ENCODE measurements at regions not wholly inside any gene's neighbourhood (a gene's known extent, or its start where the extent isn't known, plus 50 kb on each side); places are given as distances from the start of the nearest gene placed in this dataset.

DNA sequence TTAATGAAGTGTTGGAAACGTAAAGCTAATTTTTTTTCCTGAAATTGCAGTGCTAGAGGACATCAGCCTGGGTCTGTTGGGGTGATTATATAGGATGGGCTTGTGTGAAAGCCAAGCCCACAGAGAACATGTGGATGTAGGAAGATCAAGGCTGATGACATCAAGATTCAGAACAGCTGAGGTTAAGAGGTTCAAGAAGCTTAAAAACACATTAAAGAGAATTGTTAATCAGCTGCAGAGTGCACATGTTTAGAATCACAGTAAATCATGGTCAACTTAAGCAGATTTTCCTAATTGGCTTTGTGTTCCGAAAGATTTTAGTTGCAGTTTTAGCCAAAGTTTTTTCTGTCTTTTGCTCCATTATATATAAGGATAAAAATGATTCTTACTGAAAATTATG lies 87.9 kb upstream of the PRICKLE1 start:
- no peak overlapping the region for H3K27ac ChIP-seq
- ChIA-PET POLR2A (ENCODE audit: low non-redundant PET) (no interaction called here), CTCF (no interaction called here)
- DNase-seq (ENCODE audit: low spot score): no peak
- TF ChIP-seq, protein P1, sequence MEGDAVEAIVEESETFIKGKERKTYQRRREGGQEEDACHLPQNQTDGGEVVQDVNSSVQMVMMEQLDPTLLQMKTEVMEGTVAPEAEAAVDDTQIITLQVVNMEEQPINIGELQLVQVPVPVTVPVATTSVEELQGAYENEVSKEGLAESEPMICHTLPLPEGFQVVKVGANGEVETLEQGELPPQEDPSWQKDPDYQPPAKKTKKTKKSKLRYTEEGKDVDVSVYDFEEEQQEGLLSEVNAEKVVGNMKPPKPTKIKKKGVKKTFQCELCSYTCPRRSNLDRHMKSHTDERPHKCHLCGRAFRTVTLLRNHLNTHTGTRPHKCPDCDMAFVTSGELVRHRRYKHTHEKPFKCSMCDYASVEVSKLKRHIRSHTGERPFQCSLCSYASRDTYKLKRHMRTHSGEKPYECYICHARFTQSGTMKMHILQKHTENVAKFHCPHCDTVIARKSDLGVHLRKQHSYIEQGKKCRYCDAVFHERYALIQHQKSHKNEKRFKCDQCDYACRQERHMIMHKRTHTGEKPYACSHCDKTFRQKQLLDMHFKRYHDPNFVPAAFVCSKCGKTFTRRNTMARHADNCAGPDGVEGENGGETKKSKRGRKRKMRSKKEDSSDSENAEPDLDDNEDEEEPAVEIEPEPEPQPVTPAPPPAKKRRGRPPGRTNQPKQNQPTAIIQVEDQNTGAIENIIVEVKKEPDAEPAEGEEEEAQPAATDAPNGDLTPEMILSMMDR (conservative IDR thresholded peaks at IDR 0.05; ENCODE audit: low read depth): no peak

- TF ChIP-seq, protein P1 (conservative IDR thresholded peaks at IDR 0.05; ENCODE audit: low read depth): no peak
- no peak overlapping the region for H3K27ac ChIP-seq
- POLR2A ChIA-PET (ENCODE audit: low non-redundant PET): no interaction called here
- CTCF ChIA-PET: interaction anchor here (0.7 kb wide), 1 partner anchor 303 kb away, joined by 3 read pairs; no protein-coding TSS in a partner anchor
- no peak for DNase-seq (ENCODE audit: low spot score)
Observed at GRCh38 chr12:42673535-42673934, 84.0 kb upstream of the PRICKLE1 start.

DNA sequence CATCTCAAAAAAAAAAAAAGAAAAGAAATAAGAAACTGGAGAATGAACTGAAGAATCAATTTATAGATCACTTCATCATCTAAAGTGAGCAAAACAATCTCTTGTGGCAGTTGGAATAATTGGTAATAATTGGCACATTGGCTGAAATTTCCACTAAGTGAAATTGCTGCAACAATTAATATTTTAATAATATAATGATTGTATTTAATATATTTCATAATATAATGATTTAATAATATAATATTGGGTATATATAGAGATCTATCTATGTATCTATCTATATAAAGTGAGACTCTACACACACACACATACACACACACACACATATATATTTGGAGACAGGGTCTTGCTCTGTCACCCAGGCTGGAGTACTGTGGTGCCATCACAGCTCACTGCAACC lies 81.2 kb upstream of the PRICKLE1 start:
- TF ChIP-seq, protein P1 (conservative IDR thresholded peaks at IDR 0.05; ENCODE audit: low read depth): no peak
- ChIA-PET POLR2A (ENCODE audit: low non-redundant PET) (no interaction called here), CTCF (no interaction called here)
- DNase-seq (ENCODE audit: low spot score): no peak
- no peak overlapping the region for H3K27ac ChIP-seq

GRCh38 chr12:42669553-42669952 lies 80.0 kb upstream of the PRICKLE1 start:
- DNase-seq (ENCODE audit: low spot score): no peak
- CTCF ChIA-PET: no interaction called here
- TF ChIP-seq, protein P1 (conservative IDR thresholded peaks at IDR 0.05; ENCODE audit: low read depth): no peak
- POLR2A ChIA-PET (ENCODE audit: low non-redundant PET): no interaction called here
- H3K27ac ChIP-seq: no peak overlapping the region

DNA sequence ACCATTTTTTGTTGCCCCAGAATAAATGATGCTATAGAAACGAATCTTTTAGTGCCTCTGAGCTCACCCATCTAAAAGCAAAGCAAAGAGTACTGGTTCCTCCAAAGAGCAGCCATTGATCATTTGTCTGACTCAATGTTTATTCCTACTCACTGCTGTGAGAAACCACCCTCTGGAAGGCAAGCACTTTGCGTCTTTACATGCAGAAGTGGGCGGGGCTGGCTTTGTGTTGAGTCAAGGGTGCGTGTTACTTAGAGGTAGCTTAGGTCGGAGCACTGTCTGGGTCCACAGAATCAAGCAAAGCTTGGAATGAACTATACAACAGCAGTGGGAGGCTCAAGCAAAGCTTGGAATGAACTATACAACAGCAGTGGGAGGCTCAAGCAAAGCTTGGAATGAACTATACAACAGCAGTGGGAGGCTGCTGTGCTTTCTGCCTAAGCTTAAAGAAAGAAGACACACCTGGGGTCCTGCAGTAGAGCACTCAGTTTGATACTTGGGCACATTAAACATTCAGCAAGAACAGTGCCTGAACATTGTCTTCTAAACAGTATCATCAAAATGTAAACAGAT lies 77.2 kb upstream of the PRICKLE1 start:
- ChIA-PET POLR2A (ENCODE audit: low non-redundant PET) (no interaction called here), CTCF (interaction anchor here (0.6 kb wide), 1 partner anchor 673 kb away, joined by 3 read pairs; no protein-coding TSS in a partner anchor)
- peak; percentile 34 for DNase-seq (ENCODE audit: low spot score)
- TF ChIP-seq, protein P1 (conservative IDR thresholded peaks at IDR 0.05; ENCODE audit: low read depth): no peak
- H3K27ac ChIP-seq: no peak overlapping the region

GRCh38 chr12:42663621-42664020 lies 74.1 kb upstream of the PRICKLE1 start:
- no peak for DNase-seq (ENCODE audit: low spot score)
- CTCF ChIA-PET: no interaction called here
- H3K27ac ChIP-seq: no peak overlapping the region
- TF ChIP-seq, protein P1 (conservative IDR thresholded peaks at IDR 0.05; ENCODE audit: low read depth): no peak
- POLR2A ChIA-PET (ENCODE audit: low non-redundant PET): no interaction called here
